OCI-LY7 (cell line): ENCODE measurements at regions not wholly inside any gene's neighbourhood (a gene's known extent, or its start where the extent isn't known, plus 50 kb on each side); places are given as distances from the start of the nearest gene placed in this dataset.

Experiments used
- CTCF ChIP-seq: fragments of 200-600 bp; sonication (generic); conservative IDR thresholded peaks from 2 replicates; pipeline ENCODE4 v1.5.1; 2014; ENCODE audit warnings: mild to moderate bottlenecking, antibody characterized with exemption, low read length, moderate library complexity, mixed read lengths
- EZH2phosphoT487 ChIP-seq: fragments of 200-600 bp; sonication (generic); IDR thresholded peaks from 2 replicates; pipeline ENCODE4 v1.6.1; 2018; ENCODE audit warnings: low read depth, borderline replicate concordance, mild to moderate bottlenecking, mixed run types, antibody characterized with exemption, low read length, moderate library complexity, mixed read lengths

DNA sequence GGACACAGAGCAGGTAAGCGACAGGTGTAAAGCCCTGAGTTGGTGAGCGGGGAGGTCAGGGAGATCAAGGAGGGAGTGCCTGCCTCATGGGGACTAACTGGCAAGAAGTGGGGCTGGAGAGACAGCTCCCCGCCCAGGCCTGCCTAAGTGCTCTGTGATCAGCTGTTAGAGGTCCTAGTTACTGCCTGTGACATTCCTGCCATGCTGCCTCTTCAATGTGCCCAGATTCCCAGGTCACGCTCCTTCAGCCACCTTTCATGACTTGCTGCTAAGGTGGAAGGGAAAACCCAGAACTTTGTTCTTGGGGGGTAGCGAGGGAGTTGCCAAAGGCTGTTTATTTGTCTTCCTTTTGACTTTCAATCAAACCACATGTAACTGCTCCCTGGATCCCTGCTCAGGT, 114.3 kb upstream of the ZNF438 start:
- no peak for TF ChIP-seq CTCF
- no peak for TF ChIP-seq EZH2phosphoT487
